ENCODE measurements at regions not wholly inside any gene's neighbourhood (a gene's known extent, or its start where the extent isn't known, plus 50 kb on each side); places are given as distances from the start of the nearest gene placed in this dataset.

DNA sequence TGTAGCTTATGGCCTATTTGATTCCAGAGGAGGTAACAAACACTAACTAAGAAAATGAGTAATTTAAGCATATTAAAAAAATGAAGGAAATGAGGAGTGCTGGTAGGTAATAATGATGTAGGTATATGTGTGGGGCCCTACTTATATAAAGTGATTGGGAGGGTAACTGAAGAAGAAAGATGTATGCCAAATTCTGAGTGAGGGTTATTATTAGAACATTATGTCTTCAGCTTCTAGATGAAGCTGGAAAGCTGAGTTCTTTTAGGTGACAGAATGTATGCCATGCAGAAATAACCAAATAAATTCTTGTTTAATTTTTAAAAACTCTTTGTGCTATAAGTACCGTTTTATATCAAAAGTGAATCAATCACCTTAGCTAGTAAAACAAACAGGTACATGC, 479.6 kb upstream of the TENM4 start:
- no peaks in the 10 kb centered on the region for H3K36me3 ChIP-seq (ENCODE audit: control insufficient read depth, insufficient read depth, low read length)
- TF ChIP-seq, protein P1, sequence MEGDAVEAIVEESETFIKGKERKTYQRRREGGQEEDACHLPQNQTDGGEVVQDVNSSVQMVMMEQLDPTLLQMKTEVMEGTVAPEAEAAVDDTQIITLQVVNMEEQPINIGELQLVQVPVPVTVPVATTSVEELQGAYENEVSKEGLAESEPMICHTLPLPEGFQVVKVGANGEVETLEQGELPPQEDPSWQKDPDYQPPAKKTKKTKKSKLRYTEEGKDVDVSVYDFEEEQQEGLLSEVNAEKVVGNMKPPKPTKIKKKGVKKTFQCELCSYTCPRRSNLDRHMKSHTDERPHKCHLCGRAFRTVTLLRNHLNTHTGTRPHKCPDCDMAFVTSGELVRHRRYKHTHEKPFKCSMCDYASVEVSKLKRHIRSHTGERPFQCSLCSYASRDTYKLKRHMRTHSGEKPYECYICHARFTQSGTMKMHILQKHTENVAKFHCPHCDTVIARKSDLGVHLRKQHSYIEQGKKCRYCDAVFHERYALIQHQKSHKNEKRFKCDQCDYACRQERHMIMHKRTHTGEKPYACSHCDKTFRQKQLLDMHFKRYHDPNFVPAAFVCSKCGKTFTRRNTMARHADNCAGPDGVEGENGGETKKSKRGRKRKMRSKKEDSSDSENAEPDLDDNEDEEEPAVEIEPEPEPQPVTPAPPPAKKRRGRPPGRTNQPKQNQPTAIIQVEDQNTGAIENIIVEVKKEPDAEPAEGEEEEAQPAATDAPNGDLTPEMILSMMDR (IDR thresholded peaks at IDR 0.05; ENCODE audit: insufficient read depth, low read depth, low read length): no peak
- H3K27me3 ChIP-seq (ENCODE audit: control insufficient read depth, insufficient read depth, low read length): no peaks in the 10 kb centered on the region
- CTCF ChIA-PET: no interaction called here
- POLR2A ChIA-PET: no interaction called here
- H3K4me3 ChIP-seq (ENCODE audit: low read depth, low read length): no peak overlapping the region
- DNase-seq (ENCODE audit: low read depth): no peak

DNA sequence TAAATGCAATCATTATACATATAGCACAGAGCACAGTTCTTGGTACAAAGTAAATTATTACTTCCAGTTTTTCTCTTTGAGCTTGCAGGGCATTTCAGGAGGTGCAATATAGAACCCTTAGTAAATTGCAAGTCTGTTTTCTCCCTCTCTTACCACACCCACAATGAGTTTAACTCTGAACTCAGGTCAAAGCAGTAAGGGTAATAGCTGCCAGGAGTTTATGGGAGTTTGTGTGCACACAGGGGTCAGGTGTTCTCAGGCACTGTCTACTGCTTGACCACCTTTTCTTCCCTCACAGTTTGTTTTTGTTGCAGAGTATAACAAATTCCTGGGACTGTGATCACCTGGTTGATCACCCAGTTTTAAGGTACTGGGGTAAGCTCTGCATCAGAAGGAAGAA, 478.5 kb upstream of the TENM4 start:
- DNase-seq (ENCODE audit: low read depth): no peak
- POLR2A ChIA-PET: no interaction called here
- Histone ChIP-seq H3K27me3 (ENCODE audit: control insufficient read depth, insufficient read depth, low read length) (no peaks in the 10 kb centered on the region), H3K4me3 (ENCODE audit: low read depth, low read length) (no peak overlapping the region), H3K36me3 (ENCODE audit: control insufficient read depth, insufficient read depth, low read length) (no peaks in the 10 kb centered on the region)
- CTCF ChIA-PET: no interaction called here
- TF ChIP-seq, protein P1 (IDR thresholded peaks at IDR 0.05; ENCODE audit: insufficient read depth, low read depth, low read length): no peak

DNA sequence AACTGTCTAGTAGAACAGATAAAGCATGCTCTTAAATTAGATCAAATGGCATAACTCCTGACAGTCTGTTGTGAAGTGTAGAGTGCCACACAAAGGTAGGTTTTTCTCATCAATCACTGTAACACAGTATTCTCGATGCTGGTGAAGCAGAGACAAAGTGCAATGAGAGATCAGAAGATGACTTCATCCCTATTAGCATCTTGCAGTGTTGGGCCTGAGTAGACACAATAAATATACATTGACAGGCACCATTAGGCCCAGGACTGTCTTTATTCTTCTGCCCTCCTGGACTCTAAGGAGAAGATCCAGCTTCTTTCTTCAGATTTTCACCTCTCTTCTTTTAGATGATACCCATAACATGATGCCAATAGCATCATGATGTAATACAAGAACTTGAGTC, 478.0 kb upstream of the TENM4 start:
- DNase-seq (ENCODE audit: low read depth): no peak
- POLR2A ChIA-PET: no interaction called here
- H3K27me3 ChIP-seq (ENCODE audit: control insufficient read depth, insufficient read depth, low read length): no peaks in the 10 kb centered on the region
- H3K4me3 ChIP-seq (ENCODE audit: low read depth, low read length): no peak overlapping the region
- TF ChIP-seq, protein P1 (IDR thresholded peaks at IDR 0.05; ENCODE audit: insufficient read depth, low read depth, low read length): no peak
- H3K36me3 ChIP-seq (ENCODE audit: control insufficient read depth, insufficient read depth, low read length): no peaks in the 10 kb centered on the region
- CTCF ChIA-PET: no interaction called here

DNA sequence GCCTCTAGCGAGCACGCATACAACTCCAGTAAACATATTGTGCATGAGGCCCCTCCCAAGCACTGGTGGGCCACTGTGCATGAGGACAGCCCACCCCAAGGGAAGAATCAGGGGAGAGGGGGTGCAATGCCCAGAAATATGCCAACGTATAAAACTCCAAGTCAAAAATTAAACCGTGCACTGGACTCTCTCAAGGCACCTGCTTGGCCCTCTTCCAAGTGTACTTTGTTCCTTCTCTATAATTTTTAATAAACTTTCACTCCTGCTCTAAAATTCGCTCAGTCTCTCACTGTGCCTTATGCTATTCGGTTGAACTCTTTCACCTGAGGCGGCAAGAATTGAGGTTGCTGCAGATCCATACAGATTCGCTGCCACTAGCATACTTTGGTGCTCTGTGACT, 465.3 kb upstream of the TENM4 start:
- TF ChIP-seq, protein P1 (IDR thresholded peaks at IDR 0.05; ENCODE audit: insufficient read depth, low read depth, low read length): no peak
- H3K4me3 ChIP-seq (ENCODE audit: low read depth, low read length): no peak overlapping the region
- no peaks in the 10 kb centered on the region for H3K27me3 ChIP-seq (ENCODE audit: control insufficient read depth, insufficient read depth, low read length)
- ChIA-PET POLR2A (no interaction called here), CTCF (no interaction called here)
- H3K36me3 ChIP-seq (ENCODE audit: control insufficient read depth, insufficient read depth, low read length): no peaks in the 10 kb centered on the region
- DNase-seq (ENCODE audit: low read depth): no peak

DNA sequence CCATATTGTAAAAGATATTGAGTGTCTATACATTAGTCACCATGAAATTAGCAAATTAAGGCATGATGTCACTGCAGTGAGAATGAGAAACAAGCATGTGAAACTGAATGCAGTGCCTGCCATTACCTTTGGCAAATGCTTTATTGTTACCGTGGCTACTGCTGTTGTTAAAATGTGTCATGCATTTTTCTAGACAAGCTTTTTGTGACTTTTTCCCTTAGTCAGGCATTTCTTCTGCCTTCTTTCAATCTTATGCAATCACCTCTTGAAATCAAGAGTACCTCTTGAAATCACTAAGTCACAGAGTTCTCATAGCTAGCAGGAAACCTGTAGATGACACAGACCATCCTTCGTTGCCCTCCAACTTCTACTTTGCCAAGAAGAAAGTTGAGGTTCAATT, 461.7 kb upstream of the TENM4 start:
- no peak overlapping the region for H3K4me3 ChIP-seq (ENCODE audit: low read depth, low read length)
- H3K27me3 ChIP-seq (ENCODE audit: control insufficient read depth, insufficient read depth, low read length): no peaks in the 10 kb centered on the region
- CTCF ChIA-PET: no interaction called here
- DNase-seq (ENCODE audit: low read depth): no peak
- TF ChIP-seq, protein P1 (IDR thresholded peaks at IDR 0.05; ENCODE audit: insufficient read depth, low read depth, low read length): no peak
- POLR2A ChIA-PET: no interaction called here
- no peaks in the 10 kb centered on the region for H3K36me3 ChIP-seq (ENCODE audit: control insufficient read depth, insufficient read depth, low read length)
